HG02588 (cell line): ENCODE measurements at regions not wholly inside any gene's neighbourhood (a gene's known extent, or its start where the extent isn't known, plus 50 kb on each side); places are given as distances from the start of the nearest gene placed in this dataset.

ENCODE experiments used
- ATAC-seq: cut with Tn5 transposase; IDR thresholded peaks from one replicate; pipeline ENCODE4 v1.9.1; 2021; ENCODE audit warnings: mild to moderate bottlenecking, moderate library complexity; ENCODE audit not compliant: unreplicated experiment

GRCh38 chr3:161555320-161555719, 58.7 kb downstream of the OTOL1 start:
- ATAC-seq: no peak

- ATAC-seq: no peak
Observed at GRCh38 chr3:161556533-161556932, 59.9 kb downstream of the OTOL1 start.

- no peak for ATAC-seq
Observed at GRCh38 chr3:161556941-161557340, 60.3 kb downstream of the OTOL1 start.

- ATAC-seq: no peak
Observed at GRCh38 chr3:161557445-161558150, 61.0 kb downstream of the OTOL1 start.

- no peak for ATAC-seq
Observed at GRCh38 chr3:161558236-161558635, 61.6 kb downstream of the OTOL1 start.

GRCh38 chr3:161559177-161559998, 62.8 kb downstream of the OTOL1 start:
- no peak for ATAC-seq

GRCh38 chr3:161560008-161560637, 63.5 kb downstream of the OTOL1 start:
- ATAC-seq: no peak

- ATAC-seq: no peak
Observed at GRCh38 chr3:161567577-161568361, 71.2 kb downstream of the OTOL1 start.

- no peak for ATAC-seq
Observed at GRCh38 chr3:161568671-161569070, 72.1 kb downstream of the OTOL1 start.

- no peak for ATAC-seq
Observed at GRCh38 chr3:161571951-161572350, 75.3 kb downstream of the OTOL1 start.

- ATAC-seq: no peak
Observed at GRCh38 chr3:161573136-161573535, 76.5 kb downstream of the OTOL1 start.

GRCh38 chr3:161575901-161576300, 79.3 kb downstream of the OTOL1 start:
- ATAC-seq: no peak

GRCh38 chr3:161576311-161576710, 79.7 kb downstream of the OTOL1 start:
- ATAC-seq: no peak

GRCh38 chr3:161576714-161577510, 80.3 kb downstream of the OTOL1 start:
- ATAC-seq: no peak

- ATAC-seq: no peak
Observed at GRCh38 chr3:161577662-161578061, 81.1 kb downstream of the OTOL1 start.

GRCh38 chr3:161579395-161580126, 83.0 kb downstream of the OTOL1 start:
- ATAC-seq: no peak

- no peak for ATAC-seq
Observed at GRCh38 chr3:161585922-161586321, 89.3 kb downstream of the OTOL1 start.

GRCh38 chr3:161586556-161587235, 90.1 kb downstream of the OTOL1 start:
- no peak for ATAC-seq

GRCh38 chr3:161598639-161599038, 102.0 kb downstream of the OTOL1 start:
- no peak for ATAC-seq
